HL-60 (cell line): ENCODE measurements at regions not wholly inside any gene's neighbourhood (a gene's known extent, or its start where the extent isn't known, plus 50 kb on each side); places are given as distances from the start of the nearest gene placed in this dataset.
"Not testable (repeated sequence)": the region's sequence is repeated elsewhere in the genome, so short reads cannot be mapped to it uniquely, and the experiment has no call there.

ENCODE experiments used
- DNase-seq, 2 experiments: peaks; one replicate each; pipeline ENCODE4 v3.0.0-alpha.2; 2010 to 2020; ENCODE audit warnings: low read depth in 1 of 2, low spot score in 1 of 2
- H3K27ac ChIP-seq: fragments of 250-450 bp; sonication (Bioruptor Pico); replicated peaks from 2 replicates; pipeline ENCODE4 v1.5.1; 2020; ENCODE audit warnings: mild to moderate bottlenecking, moderate library complexity
- H3K27me3 ChIP-seq: fragments of 250-450 bp; sonication (Bioruptor Pico); 2 replicates; pipeline ENCODE4 v1.5.1; 2021; ENCODE audit warnings: mild to moderate bottlenecking, moderate library complexity; ENCODE audit not compliant: insufficient read depth, poor library complexity, severe bottlenecking
- H3K4me3 ChIP-seq: replicated peaks from 2 replicates; pipeline ENCODE4 v1.5.1; 2011; ENCODE audit warnings: mild to moderate bottlenecking, control low read depth, low read length; ENCODE audit not compliant: insufficient read depth
- CTCF ChIP-seq: IDR thresholded peaks from one replicate; pipeline ENCODE4 v1.5.1; 2011; ENCODE audit warnings: low read length, control low read depth, inconsistent platforms; ENCODE audit not compliant: insufficient read depth
- GABPA ChIP-seq: IDR thresholded peaks from 2 replicates; pipeline ENCODE4 v1.6.1; 2012; ENCODE audit warnings: low read depth
- POLR2AphosphoS5 ChIP-seq: IDR thresholded peaks from 2 replicates; pipeline ENCODE4 v1.6.1; 2012; ENCODE audit warnings: low read depth
- SPI1 ChIP-seq: IDR thresholded peaks from 2 replicates; pipeline ENCODE4 v1.6.1; 2012; ENCODE audit warnings: low read depth, mild to moderate bottlenecking, borderline replicate concordance
- TF ChIP-seq, protein P1 (sequence below): IDR thresholded peaks from 2 replicates; pipeline ENCODE4 v1.6.1; 2012; ENCODE audit warnings: low read depth; ENCODE audit not compliant: insufficient replicate concordance

GRCh38 chr16:29312835-29313558 lies 93.5 kb downstream of the NPIPB11 start:
- H3K4me3 ChIP-seq, result no peak overlapping the region
- no peaks in the 10 kb centered on the region for H3K27me3 ChIP-seq
- H3K27ac ChIP-seq, result no peak overlapping the region
- no peak for TF ChIP-seq CTCF
- no peak for TF ChIP-seq SPI1
- TF ChIP-seq POLR2AphosphoS5, result no peak
- TF ChIP-seq, protein P1, sequence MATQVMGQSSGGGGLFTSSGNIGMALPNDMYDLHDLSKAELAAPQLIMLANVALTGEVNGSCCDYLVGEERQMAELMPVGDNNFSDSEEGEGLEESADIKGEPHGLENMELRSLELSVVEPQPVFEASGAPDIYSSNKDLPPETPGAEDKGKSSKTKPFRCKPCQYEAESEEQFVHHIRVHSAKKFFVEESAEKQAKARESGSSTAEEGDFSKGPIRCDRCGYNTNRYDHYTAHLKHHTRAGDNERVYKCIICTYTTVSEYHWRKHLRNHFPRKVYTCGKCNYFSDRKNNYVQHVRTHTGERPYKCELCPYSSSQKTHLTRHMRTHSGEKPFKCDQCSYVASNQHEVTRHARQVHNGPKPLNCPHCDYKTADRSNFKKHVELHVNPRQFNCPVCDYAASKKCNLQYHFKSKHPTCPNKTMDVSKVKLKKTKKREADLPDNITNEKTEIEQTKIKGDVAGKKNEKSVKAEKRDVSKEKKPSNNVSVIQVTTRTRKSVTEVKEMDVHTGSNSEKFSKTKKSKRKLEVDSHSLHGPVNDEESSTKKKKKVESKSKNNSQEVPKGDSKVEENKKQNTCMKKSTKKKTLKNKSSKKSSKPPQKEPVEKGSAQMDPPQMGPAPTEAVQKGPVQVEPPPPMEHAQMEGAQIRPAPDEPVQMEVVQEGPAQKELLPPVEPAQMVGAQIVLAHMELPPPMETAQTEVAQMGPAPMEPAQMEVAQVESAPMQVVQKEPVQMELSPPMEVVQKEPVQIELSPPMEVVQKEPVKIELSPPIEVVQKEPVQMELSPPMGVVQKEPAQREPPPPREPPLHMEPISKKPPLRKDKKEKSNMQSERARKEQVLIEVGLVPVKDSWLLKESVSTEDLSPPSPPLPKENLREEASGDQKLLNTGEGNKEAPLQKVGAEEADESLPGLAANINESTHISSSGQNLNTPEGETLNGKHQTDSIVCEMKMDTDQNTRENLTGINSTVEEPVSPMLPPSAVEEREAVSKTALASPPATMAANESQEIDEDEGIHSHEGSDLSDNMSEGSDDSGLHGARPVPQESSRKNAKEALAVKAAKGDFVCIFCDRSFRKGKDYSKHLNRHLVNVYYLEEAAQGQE, result no peak
- TF ChIP-seq GABPA, result no peak
- no peak for DNase-seq

DNA sequence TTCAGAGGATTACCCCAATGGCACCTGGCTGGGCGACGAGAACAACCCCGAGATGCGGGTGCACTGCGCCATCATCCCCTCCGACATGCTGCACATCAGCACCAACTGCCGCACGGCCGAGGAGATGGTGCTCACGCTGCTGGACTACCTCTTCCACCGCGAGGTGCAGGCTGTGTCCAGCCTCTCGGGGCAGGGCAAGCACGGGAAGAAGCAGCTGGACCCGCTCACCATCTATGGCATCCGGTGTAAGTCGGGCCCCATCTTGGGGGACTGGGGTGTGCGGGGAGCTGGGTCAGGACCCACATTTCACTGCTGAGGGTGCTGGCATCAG lies 94.2 kb downstream of the NPIPB11 start:
- not testable (repeated sequence) for H3K27ac ChIP-seq, H3K4me3 ChIP-seq, H3K27me3 ChIP-seq, DNase-seq

GRCh38 chr16:29311461-29312344 lies 94.8 kb downstream of the NPIPB11 start:
- TF ChIP-seq, protein P1, result no peak
- no peak overlapping the region for H3K27ac ChIP-seq
- H3K27me3 ChIP-seq, result no peaks in the 10 kb centered on the region
- DNase-seq, result no peak
- no peak overlapping the region for H3K4me3 ChIP-seq

GRCh38 chr16:29310852-29311314 lies 95.6 kb downstream of the NPIPB11 start:
- H3K27me3 ChIP-seq, result no peaks in the 10 kb centered on the region
- DNase-seq, result no peak
- H3K4me3 ChIP-seq, result no peak overlapping the region
- H3K27ac ChIP-seq, result no peak overlapping the region
- TF ChIP-seq, protein P1, result no peak
- no peak for TF ChIP-seq POLR2AphosphoS5
- no peak for TF ChIP-seq GABPA
- TF ChIP-seq CTCF, result no peak
- TF ChIP-seq SPI1, result no peak

- not testable (repeated sequence) for H3K27me3 ChIP-seq, H3K4me3 ChIP-seq, DNase-seq, H3K27ac ChIP-seq
These were observed 96.3 kb downstream of the NPIPB11 start for GRCh38 chr16:29310243-29310642.

DNA sequence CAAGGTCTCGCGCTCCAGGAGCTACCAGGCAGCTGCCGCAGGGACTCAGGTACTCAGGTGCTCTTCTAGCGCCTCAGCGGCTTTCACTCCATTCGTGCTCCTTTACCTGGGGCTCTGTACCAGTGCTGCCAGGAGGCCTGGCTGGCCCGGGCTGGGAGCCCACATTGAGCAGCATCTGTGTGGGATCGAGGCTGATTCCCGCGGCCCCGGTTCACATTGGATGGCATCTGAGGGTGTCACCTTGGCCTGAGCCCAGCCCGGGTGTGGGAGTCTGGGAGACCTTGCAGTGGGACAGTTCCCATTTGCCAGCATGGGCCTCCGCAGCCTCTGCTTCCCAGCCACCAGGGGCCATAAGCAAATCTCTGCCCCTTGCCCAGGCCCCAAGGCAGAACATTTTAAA lies 96.9 kb downstream of the NPIPB11 start:
- H3K4me3 ChIP-seq, H3K27ac ChIP-seq, H3K27me3 ChIP-seq, DNase-seq: not testable (repeated sequence)
